ENCODE measurements at regions not wholly inside any gene's neighbourhood (a gene's known extent, or its start where the extent isn't known, plus 50 kb on each side); places are given as distances from the start of the nearest gene placed in this dataset.

DNA sequence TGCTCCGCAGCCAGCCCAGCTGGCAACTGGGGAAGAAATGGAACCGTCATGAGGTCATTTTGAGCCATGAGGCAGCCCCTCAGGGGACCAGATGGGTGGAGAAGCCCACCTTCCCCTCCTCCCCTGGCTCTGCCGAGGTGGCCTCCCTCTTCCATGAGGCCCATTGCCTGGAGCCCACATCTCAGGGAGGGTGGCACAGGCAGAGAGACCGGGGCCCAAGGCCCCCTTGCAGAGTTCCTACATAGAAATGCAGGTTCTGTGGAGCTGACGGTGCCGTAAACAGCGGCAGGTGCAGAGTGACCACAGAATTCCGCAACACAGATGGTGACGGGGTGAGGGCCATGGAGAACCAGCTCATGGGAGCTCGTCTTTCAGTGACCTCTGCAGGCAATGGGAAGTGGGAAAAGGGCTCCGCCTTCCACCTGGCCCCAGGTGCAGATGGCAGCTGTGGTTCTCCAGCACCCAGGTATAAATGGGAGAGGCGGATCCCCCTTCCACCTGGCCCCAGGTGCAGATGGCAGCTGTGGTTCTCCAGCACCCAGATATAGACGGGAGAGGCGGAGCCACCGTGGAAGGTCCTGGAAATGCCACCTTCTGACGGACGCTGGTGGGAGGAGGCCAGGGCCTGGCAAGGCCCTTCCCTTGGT lies 765.4 kb downstream of the BRD1 start:
- H3K27me3 ChIP-seq (ENCODE audit: insufficient read depth, poor library complexity, severe bottlenecking), result no peaks in the 10 kb centered on the region
- no peak for TF ChIP-seq SPI1 (IDR thresholded peaks at IDR 0.05; ENCODE audit: borderline replicate concordance, low read depth)
- TF ChIP-seq GABPA (IDR thresholded peaks at IDR 0.05; ENCODE audit: low read depth), result no peak
- TF ChIP-seq, protein P1, sequence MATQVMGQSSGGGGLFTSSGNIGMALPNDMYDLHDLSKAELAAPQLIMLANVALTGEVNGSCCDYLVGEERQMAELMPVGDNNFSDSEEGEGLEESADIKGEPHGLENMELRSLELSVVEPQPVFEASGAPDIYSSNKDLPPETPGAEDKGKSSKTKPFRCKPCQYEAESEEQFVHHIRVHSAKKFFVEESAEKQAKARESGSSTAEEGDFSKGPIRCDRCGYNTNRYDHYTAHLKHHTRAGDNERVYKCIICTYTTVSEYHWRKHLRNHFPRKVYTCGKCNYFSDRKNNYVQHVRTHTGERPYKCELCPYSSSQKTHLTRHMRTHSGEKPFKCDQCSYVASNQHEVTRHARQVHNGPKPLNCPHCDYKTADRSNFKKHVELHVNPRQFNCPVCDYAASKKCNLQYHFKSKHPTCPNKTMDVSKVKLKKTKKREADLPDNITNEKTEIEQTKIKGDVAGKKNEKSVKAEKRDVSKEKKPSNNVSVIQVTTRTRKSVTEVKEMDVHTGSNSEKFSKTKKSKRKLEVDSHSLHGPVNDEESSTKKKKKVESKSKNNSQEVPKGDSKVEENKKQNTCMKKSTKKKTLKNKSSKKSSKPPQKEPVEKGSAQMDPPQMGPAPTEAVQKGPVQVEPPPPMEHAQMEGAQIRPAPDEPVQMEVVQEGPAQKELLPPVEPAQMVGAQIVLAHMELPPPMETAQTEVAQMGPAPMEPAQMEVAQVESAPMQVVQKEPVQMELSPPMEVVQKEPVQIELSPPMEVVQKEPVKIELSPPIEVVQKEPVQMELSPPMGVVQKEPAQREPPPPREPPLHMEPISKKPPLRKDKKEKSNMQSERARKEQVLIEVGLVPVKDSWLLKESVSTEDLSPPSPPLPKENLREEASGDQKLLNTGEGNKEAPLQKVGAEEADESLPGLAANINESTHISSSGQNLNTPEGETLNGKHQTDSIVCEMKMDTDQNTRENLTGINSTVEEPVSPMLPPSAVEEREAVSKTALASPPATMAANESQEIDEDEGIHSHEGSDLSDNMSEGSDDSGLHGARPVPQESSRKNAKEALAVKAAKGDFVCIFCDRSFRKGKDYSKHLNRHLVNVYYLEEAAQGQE (IDR thresholded peaks at IDR 0.05; ENCODE audit: insufficient replicate concordance, low read depth), result no peak
- TF ChIP-seq, protein P2, sequence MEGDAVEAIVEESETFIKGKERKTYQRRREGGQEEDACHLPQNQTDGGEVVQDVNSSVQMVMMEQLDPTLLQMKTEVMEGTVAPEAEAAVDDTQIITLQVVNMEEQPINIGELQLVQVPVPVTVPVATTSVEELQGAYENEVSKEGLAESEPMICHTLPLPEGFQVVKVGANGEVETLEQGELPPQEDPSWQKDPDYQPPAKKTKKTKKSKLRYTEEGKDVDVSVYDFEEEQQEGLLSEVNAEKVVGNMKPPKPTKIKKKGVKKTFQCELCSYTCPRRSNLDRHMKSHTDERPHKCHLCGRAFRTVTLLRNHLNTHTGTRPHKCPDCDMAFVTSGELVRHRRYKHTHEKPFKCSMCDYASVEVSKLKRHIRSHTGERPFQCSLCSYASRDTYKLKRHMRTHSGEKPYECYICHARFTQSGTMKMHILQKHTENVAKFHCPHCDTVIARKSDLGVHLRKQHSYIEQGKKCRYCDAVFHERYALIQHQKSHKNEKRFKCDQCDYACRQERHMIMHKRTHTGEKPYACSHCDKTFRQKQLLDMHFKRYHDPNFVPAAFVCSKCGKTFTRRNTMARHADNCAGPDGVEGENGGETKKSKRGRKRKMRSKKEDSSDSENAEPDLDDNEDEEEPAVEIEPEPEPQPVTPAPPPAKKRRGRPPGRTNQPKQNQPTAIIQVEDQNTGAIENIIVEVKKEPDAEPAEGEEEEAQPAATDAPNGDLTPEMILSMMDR (IDR thresholded peaks at IDR 0.05; ENCODE audit: insufficient read depth, low read length), result no peak
- TF ChIP-seq POLR2AphosphoS5 (IDR thresholded peaks at IDR 0.05; ENCODE audit: low read depth), result no peak
- H3K27ac ChIP-seq (replicated peaks), result no peak overlapping the region
- no peak overlapping the region for H3K4me3 ChIP-seq (replicated peaks; ENCODE audit: insufficient read depth, low read length)
- DNase-seq (ENCODE audit: low read depth in 1 of 2, low spot score in 1 of 2), result no peak

DNA sequence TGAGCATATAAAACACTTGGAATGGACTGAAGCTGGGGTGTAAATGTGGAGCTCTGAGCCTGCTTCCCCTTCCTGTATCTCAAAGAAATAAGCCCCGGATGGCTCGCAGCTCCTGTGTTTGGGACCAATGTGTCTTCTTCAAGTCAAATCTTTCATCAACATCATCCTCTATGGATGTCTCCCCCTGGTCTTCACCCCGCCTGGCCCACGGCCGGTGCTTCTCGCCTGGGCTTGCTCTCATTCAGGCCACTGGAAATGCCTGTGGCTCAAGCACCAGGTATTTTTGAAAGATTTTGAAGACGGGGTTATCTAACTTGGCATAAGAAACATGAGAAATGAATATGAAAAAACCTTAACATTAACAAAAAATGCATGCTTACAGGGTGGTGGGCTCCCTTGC lies 769.8 kb downstream of the BRD1 start:
- no peak overlapping the region for H3K4me3 ChIP-seq (replicated peaks; ENCODE audit: insufficient read depth, low read length)

DNA sequence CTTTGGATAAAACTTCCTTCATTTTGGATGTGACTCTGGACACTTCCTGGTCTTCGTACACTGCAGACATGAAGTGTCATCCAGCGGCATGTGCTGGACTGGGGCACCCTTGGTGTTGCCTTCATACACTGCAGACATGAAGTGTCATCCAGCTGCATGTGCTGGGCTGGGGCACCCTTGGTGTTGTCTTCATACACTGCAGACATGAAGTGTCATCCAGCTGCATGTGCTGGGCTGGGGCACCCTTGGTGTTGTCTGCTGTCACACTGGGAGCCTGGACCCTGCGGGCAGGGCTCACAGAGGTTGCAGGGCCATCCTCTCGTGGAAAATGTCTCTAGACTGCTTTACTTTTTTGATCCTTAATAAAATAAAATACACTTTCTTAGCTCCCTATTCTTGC lies 771.4 kb downstream of the BRD1 start:
- Histone ChIP-seq H3K4me3 (replicated peaks; ENCODE audit: insufficient read depth, low read length) (no peak overlapping the region), H3K27me3 (ENCODE audit: insufficient read depth, poor library complexity, severe bottlenecking) (no peaks in the 10 kb centered on the region), H3K27ac (replicated peaks) (no peak overlapping the region)
- TF ChIP-seq POLR2AphosphoS5 (IDR thresholded peaks at IDR 0.05; ENCODE audit: low read depth) (no peak), GABPA (IDR thresholded peaks at IDR 0.05; ENCODE audit: low read depth) (no peak), SPI1 (IDR thresholded peaks at IDR 0.05; ENCODE audit: borderline replicate concordance, low read depth) (no peak)
- TF ChIP-seq, protein P2 (IDR thresholded peaks at IDR 0.05; ENCODE audit: insufficient read depth, low read length), result no peak
- TF ChIP-seq, protein P1 (IDR thresholded peaks at IDR 0.05; ENCODE audit: insufficient replicate concordance, low read depth), result no peak
- DNase-seq (ENCODE audit: low read depth in 1 of 2, low spot score in 1 of 2), result no peak

More for the DNA sequence above, 769.8 kb downstream of the BRD1 start:
- H3K27ac ChIP-seq (replicated peaks), result no peak overlapping the region
- TF ChIP-seq, protein P1 (IDR thresholded peaks at IDR 0.05; ENCODE audit: insufficient replicate concordance, low read depth), result no peak
- TF ChIP-seq GABPA (IDR thresholded peaks at IDR 0.05; ENCODE audit: low read depth) (no peak), SPI1 (IDR thresholded peaks at IDR 0.05; ENCODE audit: borderline replicate concordance, low read depth) (no peak)
- TF ChIP-seq, protein P2 (IDR thresholded peaks at IDR 0.05; ENCODE audit: insufficient read depth, low read length), result no peak
- H3K27me3 ChIP-seq (ENCODE audit: insufficient read depth, poor library complexity, severe bottlenecking), result no peaks in the 10 kb centered on the region
- DNase-seq (ENCODE audit: low read depth in 1 of 2, low spot score in 1 of 2), result no peak

Measured in HL-60 (cell line).